ENCODE measurements at regions not wholly inside any gene's neighbourhood (a gene's known extent, or its start where the extent isn't known, plus 50 kb on each side); places are given as distances from the start of the nearest gene placed in this dataset.

DNA sequence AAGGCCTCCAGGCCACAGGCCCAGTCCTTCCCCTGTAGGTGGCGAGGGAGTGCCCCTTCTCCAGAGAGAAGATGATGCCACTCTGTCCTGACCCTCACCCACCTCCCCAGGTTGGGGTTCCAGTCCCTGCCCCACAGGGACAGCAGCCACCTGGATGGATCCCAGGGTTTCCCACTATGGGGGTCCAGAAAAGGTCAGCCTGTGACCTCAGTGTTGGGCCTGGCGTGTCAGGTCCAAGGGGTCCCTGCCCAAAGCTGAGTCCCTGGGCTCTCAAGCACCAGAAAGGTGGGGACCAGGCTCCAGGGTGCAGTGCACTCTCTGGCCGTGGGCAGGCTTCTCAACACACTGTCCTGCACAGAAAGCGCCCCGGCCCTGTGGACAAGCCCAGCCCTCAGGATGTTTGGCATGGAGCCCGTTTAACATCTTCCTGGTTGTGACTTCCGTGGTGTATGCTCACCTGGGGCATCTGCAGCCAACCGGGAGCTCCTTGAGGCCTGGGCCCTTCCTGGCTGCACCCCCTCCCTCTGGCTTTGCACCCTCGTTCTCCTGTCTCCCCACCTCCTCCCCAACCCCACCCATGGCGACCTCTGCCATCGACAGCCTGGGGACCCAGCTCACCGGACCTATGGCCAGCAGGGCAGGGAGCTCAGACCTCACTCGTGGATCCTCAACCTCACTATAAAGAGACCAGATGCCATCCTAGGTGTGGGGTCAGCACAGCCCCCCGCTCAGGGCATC, 58.3 kb upstream of the PPP2R2D start:
- no peak for TF ChIP-seq CTCF (IDR thresholded peaks at IDR 0.05)

- TF ChIP-seq CTCF (IDR thresholded peaks at IDR 0.05) = no peak
These were observed 57.7 kb upstream of the PPP2R2D start for GRCh38 chr10:131843089-131843595.

DNA sequence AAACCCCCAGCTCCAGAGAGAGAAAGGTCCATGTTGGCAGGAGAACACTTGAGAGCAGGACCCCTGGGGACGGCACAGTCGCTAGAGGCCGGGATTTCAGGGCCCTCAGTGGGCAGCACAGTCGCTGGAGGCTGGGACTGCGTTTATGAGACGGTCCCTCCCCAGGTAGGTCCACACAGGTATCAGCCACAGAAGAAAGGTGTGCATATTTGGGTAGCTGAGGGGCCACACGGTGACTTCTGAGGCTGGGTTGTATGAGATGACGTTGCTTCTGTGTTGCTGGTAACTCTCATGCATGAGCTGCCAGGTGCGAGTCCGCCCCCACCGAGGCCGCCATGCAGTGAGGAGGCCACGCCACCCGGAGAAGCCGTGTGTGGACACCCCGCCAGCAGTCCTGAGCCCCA, 56.9 kb upstream of the PPP2R2D start:
- no peak for TF ChIP-seq CTCF (IDR thresholded peaks at IDR 0.05)

DNA sequence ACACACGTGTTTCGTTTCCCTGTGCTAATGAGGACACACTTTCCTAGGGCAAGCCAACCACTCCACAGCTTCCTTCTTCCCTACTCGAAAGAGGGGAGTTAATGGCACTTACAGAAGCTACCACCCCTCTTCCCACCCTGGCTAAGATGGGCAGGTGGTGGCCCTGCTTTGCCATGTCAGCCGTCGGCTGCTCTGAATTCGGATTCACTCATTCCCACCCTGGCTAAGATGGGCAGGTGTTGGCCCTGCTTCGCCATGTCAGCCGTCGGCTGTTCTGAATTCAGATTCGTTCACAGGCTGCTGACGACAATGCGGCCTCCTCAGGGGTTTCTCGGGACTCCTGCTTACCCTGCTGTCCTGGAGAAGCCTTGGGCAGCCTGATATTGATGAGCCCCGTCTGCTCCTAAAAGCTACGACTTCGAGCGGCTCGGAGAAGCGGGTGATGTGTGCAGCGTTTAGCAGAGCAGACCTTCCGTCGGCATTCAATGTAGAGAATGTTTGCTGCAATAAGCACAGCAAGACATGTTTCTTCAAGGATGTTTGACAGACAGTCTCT, 56.2 kb upstream of the PPP2R2D start:
- no peak for TF ChIP-seq CTCF (IDR thresholded peaks at IDR 0.05)

DNA sequence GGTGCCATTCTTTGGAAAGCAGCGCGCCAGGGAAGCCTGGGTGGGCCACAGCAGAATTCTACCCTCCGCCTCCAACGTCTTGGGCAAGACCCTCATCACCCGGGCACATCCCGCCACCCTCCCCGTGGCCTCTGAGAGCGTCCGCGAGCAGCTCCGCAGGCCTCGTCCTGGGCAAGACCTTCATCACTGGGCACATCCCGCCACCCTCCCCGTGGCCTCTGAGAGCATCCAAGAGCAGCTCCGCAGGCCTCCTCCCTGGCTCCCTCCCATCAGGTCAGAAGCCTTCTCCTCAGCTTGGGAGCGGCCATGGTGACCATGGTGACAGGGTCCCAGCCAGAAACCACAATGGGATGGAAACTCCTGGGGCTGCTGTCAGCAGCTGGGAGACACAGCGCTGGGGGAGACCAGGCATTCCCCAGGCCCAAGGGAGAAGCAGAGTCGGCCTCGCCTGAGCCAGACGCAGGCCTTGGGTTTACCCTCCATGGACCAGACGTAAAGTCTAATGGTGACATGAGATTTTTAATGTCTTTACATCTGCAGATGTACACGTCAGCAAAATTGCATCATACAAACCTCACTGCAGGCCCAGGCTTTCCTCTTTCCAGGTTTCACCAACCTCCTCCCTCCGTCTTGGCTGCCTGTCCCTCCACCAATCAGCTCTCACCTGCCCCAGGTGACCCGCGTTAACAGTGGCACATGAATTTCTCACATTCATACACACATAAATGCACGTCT, 55.1 kb upstream of the PPP2R2D start:
- no peak for TF ChIP-seq CTCF (IDR thresholded peaks at IDR 0.05)

- TF ChIP-seq CTCF (IDR thresholded peaks at IDR 0.05) = no peak
These were observed 54.3 kb upstream of the PPP2R2D start for GRCh38 chr10:131846240-131847101.

- TF ChIP-seq CTCF (IDR thresholded peaks at IDR 0.05) = no peak
These were observed 53.5 kb upstream of the PPP2R2D start for GRCh38 chr10:131847241-131847783.

All from LNCAP (cell line).